PFSK-1 (cell line): ENCODE measurements at regions not wholly inside any gene's neighbourhood (a gene's known extent, or its start where the extent isn't known, plus 50 kb on each side); places are given as distances from the start of the nearest gene placed in this dataset.

Experiments
- POLR2AphosphoS5 ChIP-seq: IDR thresholded peaks from 2 replicates; pipeline ENCODE4 v1.6.1; 2012; ENCODE audit warnings: low read depth, mild to moderate bottlenecking, control low read depth, low read length, moderate library complexity
- REST ChIP-seq, 2 experiments: IDR thresholded peaks; 2 replicates each; pipeline versions ENCODE4 v1.6.1 to v1.8.0; 2011 to 2012; ENCODE audit warnings: low read depth in 2 of 2, low read length in 2 of 2, control low read depth in 1 of 2, inconsistent platforms in 1 of 2, mild to moderate bottlenecking in 1 of 2, moderate library complexity in 1 of 2; ENCODE audit not compliant: insufficient read depth in 1 of 2
- TAF1 ChIP-seq: IDR thresholded peaks from 2 replicates; pipeline ENCODE4 v1.6.1; 2012; ENCODE audit warnings: low read length, control low read depth, borderline replicate concordance; ENCODE audit not compliant: insufficient read depth

DNA sequence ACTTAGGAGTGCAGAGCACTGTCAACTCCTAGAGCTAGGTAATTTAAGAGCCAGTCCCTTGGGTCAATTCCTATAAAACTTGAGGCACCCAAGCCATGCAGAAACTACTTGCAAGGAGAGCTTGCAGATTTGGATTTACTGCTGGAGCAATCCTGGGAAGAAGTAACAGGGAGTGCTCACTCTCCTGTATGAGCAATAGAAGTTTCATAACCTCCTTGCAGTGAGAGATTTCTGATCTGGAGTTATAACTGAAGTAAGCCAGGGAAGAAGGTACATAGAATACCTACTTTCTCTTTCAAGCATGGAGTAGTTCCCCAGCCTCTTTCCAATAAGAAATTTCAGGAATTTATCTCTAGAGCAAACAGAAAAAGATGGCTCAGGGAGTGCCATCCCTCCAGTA, 650.1 kb upstream of the USP15 start:
- no peak for TF ChIP-seq POLR2AphosphoS5
- no peak for TF ChIP-seq TAF1
- no peak for TF ChIP-seq REST (IDR thresholded peaks at IDR 0.05; ENCODE audit: insufficient read depth in 1 of 2, low read depth in 2 of 2, low read length in 2 of 2)
